CMK (cell line): ENCODE measurements at regions not wholly inside any gene's neighbourhood (a gene's known extent, or its start where the extent isn't known, plus 50 kb on each side); places are given as distances from the start of the nearest gene placed in this dataset.
A peak's percentile ranks its signal among the peaks of the same experiment; 100 is the strongest.
"Not testable (repeated sequence)": the region's sequence is repeated elsewhere in the genome, so short reads cannot be mapped to it uniquely, and the experiment has no call there.

Experiments
- DNase-seq: peaks from one replicate; pipeline ENCODE4 v3.0.0-alpha.2; 2010; ENCODE audit warnings: low read depth

DNA sequence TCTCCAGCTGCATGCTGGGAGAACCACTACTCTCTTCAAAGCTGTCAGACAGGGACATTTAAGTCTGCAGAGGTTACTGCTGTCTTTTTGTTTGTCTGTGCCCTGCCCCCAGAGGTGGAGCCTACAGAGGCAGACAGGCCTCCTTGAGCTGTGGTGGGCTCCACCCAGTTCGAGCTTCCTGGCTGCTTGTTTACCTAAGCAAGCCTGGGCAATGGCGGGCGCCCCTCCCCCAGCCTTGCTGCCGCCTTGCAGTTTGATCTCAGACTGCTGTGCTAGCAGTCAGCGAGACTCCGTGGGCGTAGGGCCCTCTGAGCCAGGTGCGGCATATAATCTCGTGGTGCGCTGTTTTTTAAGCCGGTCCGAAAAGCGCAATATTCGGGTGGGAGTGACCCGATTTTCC lies 215.0 kb downstream of the STIM2 start:
- DNase-seq = not testable (repeated sequence)

DNA sequence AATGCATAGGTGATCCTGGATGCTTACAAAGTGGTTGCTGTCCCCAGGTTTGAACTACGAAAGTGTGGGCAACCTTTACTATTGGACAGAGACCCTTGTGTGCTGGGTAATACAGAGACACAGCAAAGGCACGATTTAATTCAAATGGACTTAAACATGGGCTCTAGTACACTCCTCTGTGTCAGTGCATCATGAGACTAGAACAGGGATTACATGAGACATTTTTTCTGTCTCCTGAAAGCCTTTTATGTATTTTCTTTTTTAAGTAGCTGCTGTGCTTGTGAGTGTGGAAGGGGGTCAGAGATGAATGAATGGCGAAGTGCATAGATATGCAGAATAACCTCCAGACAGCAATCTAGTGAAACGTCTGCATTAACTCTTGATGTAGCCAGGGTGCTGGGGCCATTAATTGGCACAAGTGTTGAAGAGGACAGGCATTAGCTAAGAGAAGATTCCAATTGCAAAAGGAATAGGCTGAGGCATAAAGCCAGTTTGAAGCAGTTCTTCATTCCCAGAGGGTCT lies 218.4 kb downstream of the STIM2 start:
- no peak for DNase-seq

DNA sequence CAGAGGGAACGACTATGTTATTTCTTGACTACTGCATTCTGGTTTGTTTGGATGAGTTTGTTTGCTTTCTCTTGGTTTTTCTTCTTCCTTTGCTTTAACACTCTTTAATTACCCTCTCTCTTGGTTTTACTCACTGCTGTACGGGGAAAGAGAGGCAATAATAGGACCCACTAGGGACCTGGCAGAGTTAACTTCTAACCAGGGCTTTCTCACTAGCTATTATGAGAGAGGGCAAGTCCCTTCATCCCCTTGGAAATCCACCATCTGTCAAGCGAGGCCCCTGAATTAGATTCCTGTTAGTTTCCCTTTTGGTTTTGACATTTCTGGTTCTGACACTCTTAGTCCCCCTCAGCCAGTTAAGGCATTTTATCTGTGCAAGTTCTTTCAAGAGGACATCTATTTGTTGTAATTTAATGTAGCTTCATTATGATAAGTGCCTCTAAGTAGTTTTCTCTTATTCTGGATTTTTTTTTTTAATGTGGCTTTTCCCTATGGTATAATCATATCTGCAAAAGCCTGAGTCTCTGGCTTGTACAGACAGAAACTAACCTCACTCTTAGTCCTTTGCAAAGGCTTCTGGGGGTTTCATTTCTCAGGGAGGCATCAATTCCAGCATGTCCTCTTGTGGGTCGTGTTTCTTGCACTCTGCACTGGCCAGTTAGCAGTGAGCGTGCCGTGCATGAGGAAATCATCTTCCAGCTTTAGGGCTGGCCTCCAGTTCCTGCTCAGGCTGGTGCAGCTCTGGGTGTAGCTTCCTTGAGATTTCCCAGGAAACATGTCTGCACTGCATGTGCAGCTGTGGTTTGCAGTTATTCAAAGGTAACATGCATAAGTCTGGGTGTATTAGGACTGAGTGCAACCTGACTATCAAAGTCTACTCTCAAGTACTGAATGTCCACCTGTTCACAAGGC lies 221.3 kb downstream of the STIM2 start:
- no peak for DNase-seq

DNA sequence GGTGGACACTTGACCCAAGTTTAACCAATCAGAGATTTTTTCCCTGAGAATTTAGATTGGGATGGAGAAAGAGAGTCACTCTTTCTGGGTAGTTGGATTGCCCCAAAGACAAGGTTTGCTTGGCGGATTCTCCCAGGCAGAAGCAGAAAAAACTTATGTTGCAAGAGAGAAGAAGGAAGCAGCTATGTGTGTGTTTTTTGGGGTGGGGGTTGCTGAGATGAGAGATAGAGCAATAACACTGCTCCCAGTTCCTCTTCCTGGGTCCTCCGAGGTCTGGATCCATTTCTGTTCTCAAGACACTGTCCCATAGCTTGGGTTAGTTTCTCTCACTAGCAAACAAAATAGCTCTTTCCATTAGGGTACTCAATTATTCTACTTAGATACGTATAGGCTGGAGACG lies 222.1 kb downstream of the STIM2 start:
- DNase-seq = no peak

DNA sequence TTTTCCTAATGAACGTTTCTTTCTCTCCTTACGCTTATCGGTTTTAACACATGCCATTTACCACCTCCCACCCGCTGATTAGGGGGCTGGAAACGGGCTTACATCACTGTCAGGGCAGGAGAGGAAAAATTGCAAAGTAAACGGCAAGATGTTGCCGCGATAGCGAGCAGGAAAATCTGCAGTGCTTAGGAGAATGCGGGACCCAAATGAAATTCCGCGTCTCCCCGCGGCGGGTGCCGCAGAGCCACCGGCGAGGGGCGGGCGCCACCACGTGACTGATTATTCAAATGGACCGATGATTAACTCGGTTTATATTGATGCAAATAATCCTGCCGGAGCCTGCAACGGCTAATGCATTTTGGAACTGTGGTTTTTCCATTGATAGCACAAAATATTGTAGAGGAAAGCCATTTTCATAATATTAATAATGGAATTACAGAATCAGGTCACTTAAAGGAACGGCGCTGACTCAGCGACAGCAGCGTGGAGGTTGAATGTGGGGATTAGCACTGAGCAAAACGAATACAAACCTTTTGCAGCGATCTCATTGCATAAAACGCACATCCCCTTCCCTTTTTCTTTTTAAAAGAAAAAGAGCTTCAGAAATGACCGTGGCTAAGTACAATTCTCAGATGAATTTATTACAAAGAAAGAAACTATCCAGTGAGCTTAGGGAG lies 224.2 kb downstream of the STIM2 start:
- peak; percentile 38 for DNase-seq

DNA sequence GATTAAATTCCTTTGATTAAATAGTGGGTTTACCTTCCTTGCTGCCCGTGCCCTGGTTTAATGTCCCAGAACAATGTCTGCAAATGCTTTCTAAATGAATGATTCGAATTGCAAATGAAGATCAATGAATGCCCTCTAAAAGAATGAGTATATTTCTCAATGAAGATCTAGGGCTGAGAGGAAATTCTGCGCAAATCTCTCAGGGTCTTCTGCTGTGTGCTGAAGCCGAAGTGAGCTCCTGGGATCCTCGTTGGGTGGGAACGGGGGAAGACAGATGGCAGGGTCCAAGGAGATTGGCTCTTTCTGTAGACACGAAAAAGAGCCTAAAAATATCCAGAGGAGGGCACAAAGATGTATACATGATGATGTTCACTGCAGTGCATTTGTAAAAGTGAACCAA lies 224.8 kb downstream of the STIM2 start:
- no peak for DNase-seq

DNA sequence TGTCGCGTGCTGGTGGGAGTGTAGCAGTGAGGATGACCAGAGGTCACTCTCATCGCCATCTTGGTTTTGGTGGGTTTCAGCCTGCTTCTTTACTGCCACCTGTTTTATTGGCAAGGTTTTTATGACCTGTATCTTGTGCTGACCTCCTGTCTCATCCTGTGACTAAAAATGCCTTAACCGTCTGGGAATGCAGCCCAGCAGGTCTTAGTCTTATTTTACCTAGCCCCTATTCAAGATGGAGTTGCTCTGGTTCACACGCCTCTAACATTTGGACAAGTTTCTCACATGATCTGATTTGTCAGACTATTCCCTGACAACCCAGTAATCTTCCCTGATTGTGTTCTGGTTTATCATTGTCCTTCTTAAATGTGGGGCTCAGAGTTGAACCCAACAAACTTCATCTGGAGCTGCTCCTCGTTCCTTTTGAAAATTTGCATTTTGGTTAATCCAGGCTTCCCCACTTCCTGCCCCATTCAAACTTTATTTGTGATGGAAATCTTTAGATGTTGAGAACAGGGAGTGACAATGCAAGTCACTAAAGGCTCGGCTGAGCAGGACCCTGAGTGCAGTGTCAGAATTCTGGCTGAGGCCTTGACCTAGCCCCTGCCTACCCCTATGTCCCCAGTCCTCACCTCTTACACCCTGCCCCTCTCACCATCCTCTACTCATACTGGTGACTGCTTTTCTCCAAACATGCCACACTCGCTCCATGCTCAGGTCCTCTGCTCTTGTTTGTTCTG lies 226.8 kb downstream of the STIM2 start:
- no peak for DNase-seq

DNA sequence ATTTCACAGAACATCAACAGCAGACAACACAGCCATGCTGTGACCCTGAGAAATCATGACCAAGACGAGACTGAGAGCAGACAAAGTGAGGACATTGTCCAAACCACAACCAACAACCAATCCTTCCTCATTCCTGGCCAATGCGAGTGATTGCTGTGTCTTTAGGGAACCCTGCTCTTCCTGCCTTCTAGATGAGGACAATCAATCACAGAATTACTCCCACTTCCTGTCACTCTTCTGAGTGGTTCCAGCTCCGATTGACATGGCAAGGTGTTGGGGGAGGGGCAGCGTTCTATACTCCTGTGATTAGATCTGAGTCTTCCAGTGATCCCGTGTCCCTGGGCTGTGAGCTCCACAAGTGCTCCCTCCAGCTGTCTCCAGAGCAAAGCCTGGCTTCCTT lies 227.8 kb downstream of the STIM2 start:
- no peak for DNase-seq

DNA sequence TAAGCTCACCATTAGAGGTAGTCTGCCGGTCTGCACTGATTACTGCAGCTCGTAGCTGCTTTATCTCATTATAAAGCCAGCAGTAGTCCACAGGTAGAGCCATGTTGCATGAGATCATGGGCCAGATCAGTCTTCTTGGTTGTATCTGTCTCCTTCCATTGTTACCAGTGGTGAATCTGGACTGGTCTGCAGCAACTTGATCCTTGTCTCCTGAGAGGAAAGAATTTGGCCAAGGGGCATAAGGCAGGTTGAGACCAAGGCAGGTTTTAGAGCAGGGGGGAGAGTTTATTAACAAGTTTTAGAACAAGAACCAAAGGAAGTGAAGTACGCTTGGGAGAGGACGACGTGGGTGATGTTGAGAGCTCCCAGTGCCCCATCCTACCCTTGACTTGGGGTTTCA lies 228.5 kb downstream of the STIM2 start:
- DNase-seq = no peak

DNA sequence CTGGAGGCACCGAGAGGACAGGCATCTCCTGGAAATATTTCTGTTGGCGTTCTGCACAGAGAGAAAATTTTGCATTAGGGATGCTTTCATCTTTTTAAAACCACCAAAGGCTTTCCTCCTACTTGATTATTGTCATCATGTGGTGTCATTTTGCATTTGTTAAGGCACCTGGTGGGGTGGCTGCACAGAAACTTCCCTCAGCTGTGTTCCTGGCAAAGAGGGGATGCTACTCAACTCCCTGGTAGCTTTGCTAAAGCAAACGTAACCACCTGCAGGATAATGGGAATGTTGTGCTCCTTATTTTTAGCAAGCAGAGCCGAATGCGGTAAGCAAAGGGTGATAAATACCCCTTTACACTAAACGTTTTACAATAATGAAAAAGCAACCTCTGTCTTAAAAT lies 229.8 kb downstream of the STIM2 start:
- no peak for DNase-seq

DNA sequence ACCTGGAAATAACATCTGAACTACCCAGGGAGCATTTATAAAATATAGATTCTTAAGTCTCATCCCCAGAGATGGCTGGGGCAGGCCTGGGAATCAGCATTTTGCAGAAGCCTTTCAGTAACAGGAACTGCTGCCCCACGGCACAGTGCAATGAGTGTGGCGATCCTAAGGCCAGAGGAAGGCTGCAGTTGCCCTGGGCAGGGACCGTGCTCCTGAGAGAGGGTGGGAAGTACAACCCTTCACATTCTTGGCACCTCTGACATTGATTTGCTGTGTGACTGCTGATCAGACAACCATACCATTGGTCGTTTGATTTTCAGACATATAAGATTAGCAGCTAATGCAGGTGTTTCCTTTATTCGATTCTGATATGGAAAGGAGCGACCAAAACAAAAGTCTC lies 233.6 kb downstream of the STIM2 start:
- DNase-seq = no peak

DNA sequence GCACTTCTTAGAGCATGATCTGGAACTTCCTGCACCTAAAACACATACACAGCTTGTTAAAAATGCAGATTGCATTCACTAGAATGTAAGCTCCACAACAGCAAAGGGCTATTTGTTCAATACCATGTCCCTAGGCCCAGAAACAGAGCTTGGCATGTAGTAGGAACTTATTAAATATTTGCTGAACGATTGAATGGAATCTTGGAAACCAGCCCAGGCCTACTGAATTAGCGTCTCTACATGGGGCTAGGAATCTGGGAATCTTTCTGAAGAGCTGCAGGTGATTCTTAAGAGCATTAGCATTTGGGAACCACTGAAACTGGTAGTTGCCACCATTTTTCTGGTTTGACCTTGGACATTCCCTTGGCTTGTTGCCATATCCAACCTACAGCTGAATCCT lies 234.1 kb downstream of the STIM2 start:
- no peak for DNase-seq

DNA sequence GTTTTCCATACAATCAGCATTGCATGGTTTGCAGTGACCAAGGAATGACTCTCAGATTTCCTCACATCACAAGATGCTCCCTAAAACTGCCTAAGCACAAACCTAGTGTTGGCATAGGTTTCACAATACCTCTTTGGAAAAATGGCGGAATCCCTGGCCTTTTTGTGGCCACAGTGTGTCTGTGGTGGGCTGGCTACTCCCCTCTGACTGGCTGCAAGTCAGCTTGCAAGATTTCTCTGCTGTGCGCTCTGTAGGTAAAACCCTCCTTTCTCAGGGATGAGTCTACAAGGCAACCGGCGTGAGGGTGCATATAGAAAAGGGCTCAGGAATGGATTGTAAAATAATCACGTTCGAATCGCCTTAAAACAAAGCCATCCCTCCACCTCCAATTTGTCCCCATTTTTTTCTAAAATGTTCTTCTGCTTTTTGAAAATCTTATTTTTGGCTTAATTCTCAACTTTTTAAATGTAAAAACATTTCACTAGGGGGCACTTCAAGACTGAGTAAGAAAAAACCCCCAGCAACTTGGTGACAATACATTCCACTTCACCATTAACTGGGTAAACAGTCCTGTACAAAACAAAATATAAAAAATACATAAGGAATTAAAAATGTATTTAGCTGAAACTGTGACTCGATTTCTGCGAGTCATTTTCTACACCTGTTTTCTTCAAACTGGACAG lies 235.6 kb downstream of the STIM2 start:
- DNase-seq = no peak

DNA sequence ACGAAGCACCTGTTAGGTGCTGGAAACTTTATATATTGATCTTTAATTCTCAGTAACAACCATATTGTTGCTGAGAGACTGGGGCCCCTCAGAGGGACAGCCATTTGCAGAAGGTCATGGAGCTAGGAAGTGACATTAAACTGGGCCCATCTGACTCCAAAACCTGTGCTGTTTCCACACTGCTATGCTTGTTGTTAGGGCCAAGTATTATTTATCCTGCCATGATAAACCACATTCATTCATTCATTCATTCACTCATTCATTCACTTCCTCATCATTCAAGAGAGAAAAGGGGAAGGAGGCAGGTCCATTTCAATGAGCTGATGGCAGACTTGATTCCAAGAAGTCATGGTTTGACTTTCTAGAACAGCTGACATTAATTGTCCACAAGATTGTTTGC lies 237.4 kb downstream of the STIM2 start:
- DNase-seq = no peak

DNA sequence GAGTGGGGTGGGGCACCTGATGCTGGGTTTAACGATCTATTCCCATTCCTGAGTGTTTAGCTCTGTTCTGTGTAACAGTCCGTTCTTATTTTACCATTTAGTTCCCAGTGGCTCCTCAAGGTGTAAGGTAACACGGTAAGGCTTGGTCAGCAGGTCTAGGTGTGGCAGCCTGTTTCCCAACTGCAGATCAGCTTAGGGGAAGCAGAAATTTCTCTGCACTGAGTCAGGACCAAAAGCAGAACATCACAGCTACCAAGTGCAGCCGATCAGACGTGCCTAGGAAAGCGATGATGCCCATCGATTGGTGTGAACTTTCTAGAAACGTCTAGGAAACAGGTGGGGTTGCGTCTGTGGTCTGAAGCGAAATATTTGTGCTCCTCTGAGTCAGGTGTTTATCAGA lies 240.1 kb downstream of the STIM2 start:
- no peak for DNase-seq

DNA sequence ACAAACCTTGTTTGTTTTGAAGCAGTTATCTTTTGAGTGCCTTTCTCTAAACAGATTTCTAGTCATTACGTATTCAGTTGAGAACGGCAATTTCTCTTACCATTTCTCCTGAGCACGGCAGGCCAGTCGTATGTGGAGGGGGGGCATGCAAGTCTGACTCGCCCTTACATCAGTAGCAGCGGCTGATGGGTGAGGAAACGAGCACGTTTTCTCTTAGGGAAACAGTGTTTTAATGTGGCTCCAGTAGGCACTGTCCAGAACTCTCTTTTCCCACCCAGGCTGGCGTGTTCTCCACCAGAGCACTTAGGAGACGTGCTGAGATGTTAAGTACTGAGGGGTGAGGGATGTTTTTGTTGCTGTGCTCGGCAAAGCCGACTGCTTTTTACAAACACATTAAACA lies 240.5 kb downstream of the STIM2 start:
- no peak for DNase-seq

DNA sequence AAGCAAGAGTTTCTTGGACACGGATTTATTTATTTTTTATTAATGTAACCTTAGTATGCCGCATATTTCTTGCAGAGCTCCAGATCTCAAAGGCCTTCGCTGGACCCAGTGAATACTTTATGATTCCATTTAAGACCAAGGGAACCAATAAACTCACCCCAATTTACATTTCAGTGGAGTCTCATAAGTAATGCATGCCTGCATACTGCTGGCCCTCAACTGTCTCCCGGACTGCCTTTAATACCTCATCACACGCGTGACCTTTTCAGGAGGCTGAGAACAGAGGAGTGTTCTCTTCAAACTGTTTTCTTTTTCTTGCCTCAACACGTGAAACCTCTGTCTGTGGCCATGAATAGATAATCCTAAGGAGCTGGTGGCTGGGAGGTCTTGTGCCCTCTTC lies 240.9 kb downstream of the STIM2 start:
- DNase-seq = no peak

DNA sequence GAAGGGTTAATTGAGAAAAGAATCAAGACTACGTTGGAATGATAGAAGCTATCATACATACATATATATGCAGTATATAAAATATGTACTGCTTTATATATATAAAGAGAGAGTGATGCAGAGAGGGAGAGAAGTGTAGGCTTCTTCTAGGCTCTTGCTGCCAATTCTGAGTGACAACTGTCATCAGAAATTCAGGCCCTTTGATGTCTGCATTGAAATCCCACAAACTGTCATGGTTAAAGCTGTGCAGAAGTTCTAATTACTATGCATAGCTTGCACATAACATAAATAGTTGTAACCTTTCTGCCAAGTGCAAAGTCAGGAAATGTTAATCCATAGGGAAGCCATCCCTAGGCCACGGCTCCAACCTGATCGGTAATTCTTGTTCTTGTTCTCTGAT lies 251.0 kb downstream of the STIM2 start:
- DNase-seq = no peak

DNA sequence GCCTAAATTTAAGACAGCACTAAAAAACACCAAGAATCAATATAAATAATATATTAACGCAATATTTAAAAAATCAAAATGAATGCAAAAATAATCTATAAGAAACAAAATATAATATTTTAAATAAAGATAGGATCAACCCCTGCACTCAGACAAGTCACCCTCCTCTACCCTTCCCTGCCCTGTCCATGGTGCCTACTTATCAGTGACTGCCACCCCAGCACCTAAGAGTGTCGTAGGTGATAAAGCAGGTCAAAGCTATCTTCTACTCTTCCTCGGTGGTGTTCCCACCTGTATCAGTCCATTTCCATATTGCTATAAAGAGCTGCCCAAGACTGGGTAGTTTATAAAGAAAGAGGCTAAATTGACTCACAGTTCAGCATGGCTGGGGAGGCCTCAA lies 251.9 kb downstream of the STIM2 start:
- no peak for DNase-seq

DNA sequence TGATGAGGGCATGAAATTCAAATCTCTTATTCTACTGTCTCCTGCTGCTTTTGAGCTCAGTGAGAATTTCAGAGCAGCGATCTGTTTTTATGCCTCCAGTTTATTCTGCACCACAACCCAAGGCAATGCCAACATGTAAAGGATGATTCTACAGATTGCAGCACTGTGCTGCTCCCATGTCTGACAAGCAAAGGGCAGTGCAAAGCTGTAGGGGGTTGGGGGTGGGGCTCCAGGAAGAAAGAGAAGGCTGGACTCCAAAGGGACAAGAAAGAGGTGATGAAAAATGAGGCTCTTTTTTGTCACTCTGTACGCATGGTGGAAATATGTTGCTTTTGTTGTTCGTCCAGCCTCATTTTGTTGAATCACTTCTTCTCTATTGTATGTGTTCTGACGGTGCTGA lies 254.6 kb downstream of the STIM2 start:
- no peak for DNase-seq

DNA sequence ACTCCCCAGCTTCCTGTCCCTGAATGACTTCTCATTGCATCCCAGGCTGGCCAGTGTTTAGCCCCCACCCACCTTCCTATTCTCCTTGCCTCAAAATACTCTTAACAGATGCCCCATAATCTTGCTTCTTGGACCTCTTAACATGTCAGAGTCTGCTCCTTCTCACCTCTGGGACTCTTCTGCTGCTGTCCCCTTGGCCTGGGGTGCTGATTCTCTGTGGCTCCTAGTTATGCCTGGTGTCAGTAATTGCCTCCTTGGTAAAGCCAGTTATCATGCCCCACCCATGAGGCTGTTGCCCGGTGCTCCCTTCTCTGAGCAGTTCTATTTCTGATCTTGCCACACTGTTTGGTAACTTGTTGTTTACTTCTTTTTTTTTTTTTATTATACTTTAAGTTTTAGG lies 256.8 kb downstream of the STIM2 start:
- no peak for DNase-seq

DNA sequence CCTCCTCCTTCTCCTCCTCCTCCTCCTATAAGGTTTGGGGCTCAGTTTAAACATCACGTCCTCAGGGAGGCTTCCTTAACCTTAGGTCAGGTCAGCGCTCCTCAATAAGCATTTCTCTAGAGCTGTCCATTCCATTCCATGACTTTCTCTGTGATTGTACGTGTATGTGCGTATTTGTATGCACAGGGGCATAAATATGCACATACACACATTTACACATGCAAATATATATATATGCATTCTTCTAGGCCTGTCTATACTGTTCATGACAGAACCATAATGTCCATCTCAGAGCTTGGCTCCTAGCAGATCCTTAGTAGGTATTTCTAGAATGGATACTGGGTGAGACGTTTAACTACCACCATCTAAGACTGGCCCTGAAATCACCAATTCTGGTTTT lies 258.6 kb downstream of the STIM2 start:
- DNase-seq = no peak
